Activated T-helper 1 cell treated with anti-CD3 and anti-CD28 coated beads, Interleukin-12 subunit alpha, Interleukin-12 subunit beta, Interleukin-2, Interleukin-4 antibody, amounts not matched to agents 30 ng/mL and 10 ng/mL and 1 ng/mL, durations not matched to agents 14 hours and 24 hours and 36 hours (primary cell): ENCODE measurements at regions not wholly inside any gene's neighbourhood (a gene's known extent, or its start where the extent isn't known, plus 50 kb on each side); places are given as distances from the start of the nearest gene placed in this dataset.

Experiments used
- DNase-seq: peaks from one replicate; pipeline ENCODE4 v3.0.0; 2021; ENCODE audit warnings: low spot score
- H3K27ac Mint-ChIP-seq: one replicate; pipeline ENCODE4 v1.8.0; 2021; ENCODE audit warnings: mild to moderate bottlenecking, mixed read lengths
- H3K27me3 Mint-ChIP-seq: one replicate; pipeline ENCODE4 v1.8.0; 2022; ENCODE audit warnings: mild to moderate bottlenecking, moderate library complexity, mixed read lengths; ENCODE audit not compliant: insufficient read depth
- H3K36me3 Mint-ChIP-seq: one replicate; pipeline ENCODE4 v1.8.0; 2021; ENCODE audit warnings: low read depth, mixed read lengths
- H3K4me1 Mint-ChIP-seq: one replicate; pipeline ENCODE4 v1.8.0; 2021; ENCODE audit warnings: low read depth, mixed read lengths
- H3K4me3 Mint-ChIP-seq: one replicate; pipeline ENCODE4 v1.8.0; 2021; ENCODE audit warnings: mild to moderate bottlenecking, moderate library complexity, mixed read lengths
- H3K9me3 Mint-ChIP-seq: one replicate; pipeline ENCODE4 v1.8.0; 2021; ENCODE audit warnings: mixed read lengths
- intact Hi-C: fragments of 100-400 bp; cut with micrococcal nuclease; formaldehyde crosslinking; loops from one replicate; pipeline ENCODE4 v1.15.1; 2024

DNA sequence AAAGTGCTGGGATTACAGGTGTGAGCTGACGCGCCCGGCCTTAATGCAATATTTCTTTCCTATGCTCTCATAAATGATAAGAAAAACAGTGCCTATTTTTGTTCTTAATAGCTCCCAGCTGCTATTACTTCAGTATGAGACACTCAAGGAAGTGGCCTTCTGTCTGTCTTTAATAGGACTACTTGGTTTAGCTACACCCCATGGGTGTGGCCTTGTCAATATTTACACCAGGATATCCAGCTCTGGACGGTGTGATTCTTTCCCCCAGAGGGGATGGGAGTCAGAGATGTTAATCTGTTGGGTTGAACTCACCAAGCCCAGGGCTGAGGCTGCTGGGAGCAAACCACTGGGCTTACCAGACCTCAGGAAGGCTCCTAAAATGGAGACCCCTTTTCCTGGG lies 134.2 kb downstream of the CEP57L1 start:
- Mint-ChIP-seq H3K27me3 (no peaks in the 10 kb centered on the region), H3K36me3 (no peaks in the 10 kb centered on the region), H3K4me1 (peaks cover 8% of the 10 kb centered on the region), H3K27ac (no peak overlapping the region), H3K9me3 (no peaks in the 10 kb centered on the region), H3K4me3 (no peak overlapping the region)
- intact Hi-C loops: no loop called here
- no peak for DNase-seq

- no peaks in the 10 kb centered on the region for H3K9me3 Mint-ChIP-seq
These were observed 132.3 kb downstream of the CEP57L1 start for GRCh38 chr6:109227646-109228045.

GRCh38 chr6:109226353-109226752 lies 131.0 kb downstream of the CEP57L1 start:
- H3K4me3 Mint-ChIP-seq: no peak overlapping the region

More at GRCh38 chr6:109227646-109228045, 132.3 kb downstream of the CEP57L1 start:
- intact Hi-C loops: no loop called here
- DNase-seq: no peak
- Mint-ChIP-seq H3K27me3 (no peaks in the 10 kb centered on the region), H3K4me3 (no peak overlapping the region), H3K27ac (no peak overlapping the region), H3K4me1 (peaks cover 16% of the 10 kb centered on the region), H3K36me3 (no peaks in the 10 kb centered on the region)

GRCh38 chr6:109225946-109226345 lies 130.6 kb downstream of the CEP57L1 start:
- H3K4me1 Mint-ChIP-seq: peaks cover 21% of the 10 kb centered on the region
- intact Hi-C loops: no loop called here
- no peak overlapping the region for H3K27ac Mint-ChIP-seq
- H3K27me3 Mint-ChIP-seq: peaks cover 3% of the 10 kb centered on the region
- H3K4me3 Mint-ChIP-seq: no peak overlapping the region
- no peak for DNase-seq
- no peaks in the 10 kb centered on the region for H3K9me3 Mint-ChIP-seq
- H3K36me3 Mint-ChIP-seq: no peaks in the 10 kb centered on the region

More at GRCh38 chr6:109226353-109226752, 131.0 kb downstream of the CEP57L1 start:
- intact Hi-C loops: no loop called here
- no peak overlapping the region for H3K27ac Mint-ChIP-seq
- peaks cover 19% of the 10 kb centered on the region for H3K4me1 Mint-ChIP-seq
- DNase-seq: no peak
- no peaks in the 10 kb centered on the region for H3K36me3 Mint-ChIP-seq
- H3K9me3 Mint-ChIP-seq: no peaks in the 10 kb centered on the region
- no peaks in the 10 kb centered on the region for H3K27me3 Mint-ChIP-seq

DNA sequence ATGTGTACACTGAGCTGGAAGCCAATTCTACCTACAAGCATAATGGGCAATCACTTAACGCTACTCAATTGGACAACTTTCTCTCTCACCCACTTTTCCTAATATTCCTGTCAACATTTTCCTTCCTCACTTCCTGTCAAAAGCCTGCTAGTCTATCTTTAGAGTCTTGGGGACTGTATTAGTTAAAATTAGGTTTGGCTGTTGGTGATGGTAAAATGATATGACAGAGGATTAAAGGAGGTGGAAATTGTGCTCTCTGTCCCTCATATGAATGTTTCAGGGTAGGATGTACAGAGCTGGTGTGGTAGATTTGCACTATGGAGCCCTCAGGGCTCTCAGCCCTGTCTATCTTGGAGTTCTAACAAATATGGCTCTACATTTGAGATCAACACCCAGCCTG lies 129.7 kb downstream of the CEP57L1 start:
- intact Hi-C loops: no loop called here
- Mint-ChIP-seq H3K4me3 (no peak overlapping the region), H3K36me3 (no peaks in the 10 kb centered on the region), H3K27ac (no peak overlapping the region), H3K27me3 (peaks cover 6% of the 10 kb centered on the region), H3K4me1 (peaks cover 31% of the 10 kb centered on the region), H3K9me3 (no peaks in the 10 kb centered on the region)
- DNase-seq: no peak

DNA sequence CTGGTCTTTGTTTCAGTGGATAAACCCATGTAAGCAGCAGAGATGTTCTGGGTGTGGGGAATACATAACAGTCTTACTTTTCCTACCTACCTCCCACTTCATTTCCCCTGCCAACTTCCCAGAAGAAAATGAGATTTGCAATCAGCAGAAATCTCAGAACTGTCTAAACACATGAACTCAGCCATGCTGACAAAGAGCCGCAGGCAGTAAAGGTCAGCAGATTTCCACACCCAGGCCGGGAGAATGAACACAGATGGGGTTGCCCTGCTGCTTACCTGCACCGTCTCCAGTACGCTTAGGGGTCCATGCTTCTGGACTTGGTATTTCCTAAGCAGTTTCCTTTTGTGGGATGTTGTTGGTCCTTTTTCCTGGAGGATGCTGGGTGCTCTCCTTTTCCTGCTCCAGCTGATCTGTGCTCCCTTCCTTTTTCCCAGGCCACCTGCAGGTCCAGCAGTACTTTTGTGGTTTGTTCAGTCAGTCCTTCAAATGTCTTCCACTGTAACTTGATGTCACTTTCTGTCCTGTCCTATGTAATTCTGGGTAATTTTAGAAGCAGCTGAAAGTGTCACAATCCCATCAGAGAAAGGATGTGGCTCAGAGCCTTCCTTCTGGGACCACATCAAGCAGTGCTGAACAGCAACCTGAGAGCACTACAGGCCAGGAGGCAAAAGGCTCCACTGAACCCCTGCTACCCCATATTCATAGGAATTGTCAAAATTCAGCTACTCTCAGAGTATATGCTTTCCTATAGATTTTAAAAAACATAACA lies 129.0 kb downstream of the CEP57L1 start:
- no peaks in the 10 kb centered on the region for H3K9me3 Mint-ChIP-seq
- H3K36me3 Mint-ChIP-seq: no peaks in the 10 kb centered on the region
- DNase-seq: no peak
- H3K27me3 Mint-ChIP-seq: peaks cover 6% of the 10 kb centered on the region
- no peak overlapping the region for H3K27ac Mint-ChIP-seq
- H3K4me1 Mint-ChIP-seq: peaks cover 31% of the 10 kb centered on the region
- H3K4me3 Mint-ChIP-seq: no peak overlapping the region
- intact Hi-C loops: no loop called here

GRCh38 chr6:109222848-109223247 lies 127.5 kb downstream of the CEP57L1 start:
- Mint-ChIP-seq H3K4me1 (peaks cover 31% of the 10 kb centered on the region), H3K4me3 (no peak overlapping the region), H3K27me3 (peaks cover 7% of the 10 kb centered on the region), H3K36me3 (no peaks in the 10 kb centered on the region), H3K9me3 (no peaks in the 10 kb centered on the region), H3K27ac (no peak overlapping the region)
- intact Hi-C loops: loop anchor here (2.0 kb wide), 1 partner anchor 14 kb away; no protein-coding TSS in a partner anchor
- DNase-seq: no peak

DNA sequence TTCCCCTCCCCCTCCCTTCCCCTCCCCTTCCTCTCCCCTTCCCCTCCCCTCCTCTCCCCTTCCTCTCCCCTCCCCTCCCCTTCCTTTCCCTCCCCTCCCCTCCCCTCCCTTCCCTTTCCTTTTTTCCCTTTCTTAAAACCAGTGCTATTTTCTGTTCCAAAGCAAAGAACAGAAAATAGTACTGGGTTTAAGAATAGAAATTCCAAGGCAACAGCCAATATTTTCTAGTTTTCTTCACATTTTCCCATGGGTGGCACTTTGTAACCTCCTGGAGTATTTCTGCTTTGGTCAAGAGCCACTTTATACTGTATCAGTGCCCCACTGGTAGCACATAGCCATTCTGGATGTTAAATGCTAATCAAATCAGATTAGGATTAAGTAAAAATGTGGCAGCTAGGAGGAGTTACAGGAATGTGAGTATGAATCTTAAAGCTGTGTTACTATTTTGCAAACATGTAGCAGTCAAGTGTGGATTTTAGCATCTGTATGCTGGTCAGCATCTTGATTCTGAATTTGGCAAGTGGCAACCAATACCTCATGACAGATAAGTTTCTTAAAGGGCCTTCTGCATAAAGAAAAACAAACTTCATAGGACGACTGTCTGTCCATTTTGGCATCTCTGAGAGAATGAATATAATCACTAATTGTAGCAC lies 126.4 kb downstream of the CEP57L1 start:
- Mint-ChIP-seq H3K27ac (no peak overlapping the region), H3K27me3 (peaks cover 10% of the 10 kb centered on the region), H3K4me1 (peaks cover 31% of the 10 kb centered on the region), H3K9me3 (no peaks in the 10 kb centered on the region), H3K36me3 (no peaks in the 10 kb centered on the region), H3K4me3 (no peak overlapping the region)
- no peak for DNase-seq
- intact Hi-C loops: loop anchor here (2.0 kb wide), 1 partner anchor 15 kb away; no protein-coding TSS in a partner anchor
